HG02885 (cell line): ENCODE measurements at regions not wholly inside any gene's neighbourhood (a gene's known extent, or its start where the extent isn't known, plus 50 kb on each side); places are given as distances from the start of the nearest gene placed in this dataset.
"Not testable (repeated sequence)": the region's sequence is repeated elsewhere in the genome, so short reads cannot be mapped to it uniquely, and the experiment has no call there.

Source experiments
- ATAC-seq: cut with Tn5 transposase; IDR thresholded peaks from one replicate; pipeline ENCODE4 v1.9.1; 2021; ENCODE audit warnings: mild to moderate bottlenecking; ENCODE audit not compliant: unreplicated experiment, poor library complexity

- ATAC-seq, result no peak
These were observed 270.5 kb downstream of the BRINP2 start for GRCh38 chr1:177441281-177441680.

GRCh38 chr1:177440821-177441220 lies 270.1 kb downstream of the BRINP2 start:
- no peak for ATAC-seq

DNA sequence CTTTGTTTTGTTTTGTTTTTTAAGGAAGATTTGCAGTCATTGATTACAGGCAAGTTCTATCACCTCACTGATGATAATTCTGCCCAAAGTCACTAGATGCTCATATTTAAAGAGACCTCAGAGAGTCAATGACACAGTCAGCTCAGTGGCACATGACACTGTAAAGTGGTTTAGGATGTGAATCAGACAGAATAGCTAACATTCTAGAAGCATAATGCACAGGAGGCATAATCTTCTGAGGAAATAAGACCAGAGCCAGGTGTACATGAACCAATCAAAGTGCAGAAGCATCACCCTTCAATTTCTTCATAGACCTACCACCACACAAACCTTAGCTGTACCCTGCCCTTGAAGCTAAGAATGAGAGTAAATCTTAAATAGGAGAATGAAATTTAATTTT lies 268.5 kb downstream of the BRINP2 start:
- ATAC-seq, result no peak

DNA sequence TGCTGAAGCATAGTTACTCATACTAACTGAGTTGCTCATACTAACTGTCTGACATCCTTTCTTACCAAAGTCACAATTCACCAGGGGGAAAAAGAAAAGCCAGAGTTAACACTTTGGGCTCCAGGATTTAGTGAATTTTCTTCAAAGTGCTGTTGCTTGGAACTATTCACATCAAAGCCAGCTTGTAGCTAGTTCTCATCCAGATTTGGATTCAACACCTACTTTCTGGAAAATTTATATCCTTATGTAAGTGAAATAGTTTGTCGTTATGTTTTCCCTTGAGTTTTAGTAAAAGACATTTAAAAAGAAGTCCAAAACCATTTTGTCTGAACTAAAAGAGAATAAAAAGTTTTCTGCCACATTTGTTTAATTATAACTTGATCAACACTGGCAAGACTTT lies 264.6 kb downstream of the BRINP2 start:
- no peak for ATAC-seq

- ATAC-seq, result no peak
These were observed 262.1 kb downstream of the BRINP2 start for GRCh38 chr1:177432897-177433296.

GRCh38 chr1:177431123-177431522 lies 260.4 kb downstream of the BRINP2 start:
- ATAC-seq, result no peak

- no peak for ATAC-seq
These were observed 258.5 kb downstream of the BRINP2 start for GRCh38 chr1:177429234-177429633.

- no peak for ATAC-seq
These were observed 257.1 kb downstream of the BRINP2 start for GRCh38 chr1:177427811-177428210.

DNA sequence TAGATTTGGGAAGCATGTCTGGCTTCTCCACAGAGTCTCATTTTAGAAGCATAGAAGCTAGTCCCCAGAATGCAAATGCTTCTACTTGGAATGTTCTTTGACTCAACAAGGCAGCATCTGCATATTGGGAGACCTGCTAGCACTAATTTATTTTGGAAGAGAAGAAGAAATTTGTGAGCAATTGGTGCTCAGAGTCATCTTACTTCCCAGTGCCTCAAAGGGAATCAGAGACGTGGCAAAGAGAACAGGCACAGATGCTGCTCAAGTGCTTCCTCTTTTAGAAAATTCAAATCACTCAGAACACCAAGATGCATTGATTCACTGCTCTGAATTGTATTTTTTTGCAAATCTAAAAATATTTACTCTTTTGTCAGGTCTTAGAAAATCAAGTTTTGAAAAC lies 255.7 kb downstream of the BRINP2 start:
- no peak for ATAC-seq

GRCh38 chr1:177425199-177425598 lies 254.4 kb downstream of the BRINP2 start:
- no peak for ATAC-seq

DNA sequence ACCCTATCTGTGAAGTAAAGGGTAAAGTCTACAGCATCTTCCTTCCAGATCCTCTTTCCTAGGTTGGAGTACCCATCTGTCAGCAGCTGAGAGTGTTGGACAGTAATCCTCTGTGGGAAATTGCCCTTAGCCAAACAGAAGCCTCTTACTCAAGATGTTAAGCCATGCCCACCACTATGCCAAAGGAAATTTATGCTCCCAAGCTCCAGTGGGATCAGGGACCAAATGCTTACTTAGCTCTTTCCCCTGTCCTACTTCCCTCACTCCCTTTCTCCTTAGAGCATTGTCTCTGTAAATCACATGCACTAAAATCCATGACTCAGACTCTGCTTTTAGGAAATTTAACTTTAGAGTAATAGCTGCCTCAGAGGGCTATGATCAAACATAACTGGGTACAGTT lies 254.0 kb downstream of the BRINP2 start:
- no peak for ATAC-seq

- ATAC-seq, result no peak
These were observed 252.3 kb downstream of the BRINP2 start for GRCh38 chr1:177423090-177423489.

- ATAC-seq, result no peak
These were observed 243.3 kb downstream of the BRINP2 start for GRCh38 chr1:177413982-177414596.

GRCh38 chr1:177411381-177411780 lies 240.6 kb downstream of the BRINP2 start:
- ATAC-seq, result no peak

GRCh38 chr1:177410179-177410766 lies 239.5 kb downstream of the BRINP2 start:
- no peak for ATAC-seq

- not testable (repeated sequence) for ATAC-seq
These were observed 235.6 kb downstream of the BRINP2 start for GRCh38 chr1:177406323-177406722.

GRCh38 chr1:177392336-177392735 lies 221.6 kb downstream of the BRINP2 start:
- ATAC-seq, result no peak

DNA sequence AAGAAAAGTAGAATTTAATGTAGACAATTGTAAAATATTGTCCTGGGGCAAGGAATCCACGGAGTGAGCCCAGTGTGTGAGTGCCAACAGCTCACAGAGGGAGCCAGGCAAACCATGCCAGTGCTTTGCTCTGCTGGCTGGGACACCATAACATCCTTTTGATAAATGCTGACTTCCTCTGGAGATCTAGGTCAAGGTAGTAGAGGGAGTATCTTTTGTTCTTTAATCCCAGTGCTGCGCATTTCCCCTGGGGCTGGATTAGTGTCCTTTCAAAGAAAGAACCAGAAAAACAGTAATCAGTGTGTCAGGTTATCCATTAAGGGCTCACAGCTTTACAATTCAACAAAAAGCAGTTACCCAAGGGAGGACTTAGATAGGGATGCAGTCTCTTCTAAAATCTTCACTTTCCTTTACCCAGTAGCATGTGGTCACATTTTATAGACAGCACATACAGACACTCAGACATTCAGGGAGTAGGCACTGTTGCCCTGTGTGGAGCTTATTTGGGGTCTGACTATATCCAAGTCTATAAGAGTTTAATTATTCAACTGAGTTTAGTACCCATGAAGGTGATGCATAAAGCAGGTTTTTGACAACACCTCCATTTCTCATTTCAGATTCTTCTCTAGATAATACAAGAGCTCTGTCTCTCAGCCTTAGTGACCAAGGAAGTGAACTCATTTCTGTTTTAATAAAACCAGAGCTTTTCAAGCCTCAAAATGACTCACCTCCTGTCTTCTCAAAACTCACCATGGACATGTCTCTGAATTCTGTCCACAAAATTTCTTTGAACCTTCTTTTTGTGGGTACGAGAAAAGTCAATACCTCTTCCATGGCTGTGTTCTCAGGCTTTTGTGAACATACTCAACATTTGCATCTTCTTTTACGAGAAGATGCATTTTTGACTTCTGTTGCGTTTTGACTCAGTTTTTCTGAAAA lies 215.3 kb downstream of the BRINP2 start:
- ATAC-seq, result no peak

DNA sequence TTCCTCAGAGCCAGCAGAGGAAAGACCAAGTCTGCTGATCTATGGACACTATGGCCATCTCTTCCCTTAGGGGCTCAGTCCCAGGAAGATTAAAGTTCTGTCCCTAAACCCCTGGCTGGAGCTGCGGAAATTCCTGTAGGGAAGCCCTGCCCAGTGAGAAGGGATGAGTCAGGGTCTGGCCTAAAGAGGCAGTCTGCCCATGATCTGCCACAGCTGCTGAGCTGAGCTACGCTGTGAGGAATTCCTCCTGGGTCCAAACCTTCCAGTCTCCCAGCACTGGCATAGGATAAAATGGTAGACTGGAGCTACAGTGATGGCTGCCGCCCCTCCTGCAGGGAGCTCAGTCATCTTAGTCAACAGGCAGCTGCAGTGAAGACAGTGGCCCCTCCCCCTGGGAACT lies 213.7 kb downstream of the BRINP2 start:
- no peak for ATAC-seq

DNA sequence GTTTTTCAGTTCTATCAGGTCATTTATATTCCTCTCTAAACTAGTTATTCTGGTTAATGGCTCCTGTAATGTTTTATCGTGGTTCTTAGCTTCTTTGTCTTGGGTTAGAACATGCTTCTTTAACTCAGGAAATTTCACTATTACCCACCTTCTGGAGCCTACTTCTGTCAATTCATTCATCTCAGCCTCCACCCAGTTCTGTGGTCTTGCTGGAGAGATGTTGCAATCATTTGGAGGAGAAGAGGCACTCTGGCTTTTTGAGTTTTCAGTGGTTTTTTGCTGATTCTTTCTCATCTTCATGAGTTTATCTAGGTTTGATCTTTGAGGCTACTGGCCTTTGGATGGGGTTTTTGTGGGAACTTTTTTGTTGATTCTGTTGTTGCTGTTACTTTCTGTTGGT lies 213.0 kb downstream of the BRINP2 start:
- ATAC-seq, result no peak

DNA sequence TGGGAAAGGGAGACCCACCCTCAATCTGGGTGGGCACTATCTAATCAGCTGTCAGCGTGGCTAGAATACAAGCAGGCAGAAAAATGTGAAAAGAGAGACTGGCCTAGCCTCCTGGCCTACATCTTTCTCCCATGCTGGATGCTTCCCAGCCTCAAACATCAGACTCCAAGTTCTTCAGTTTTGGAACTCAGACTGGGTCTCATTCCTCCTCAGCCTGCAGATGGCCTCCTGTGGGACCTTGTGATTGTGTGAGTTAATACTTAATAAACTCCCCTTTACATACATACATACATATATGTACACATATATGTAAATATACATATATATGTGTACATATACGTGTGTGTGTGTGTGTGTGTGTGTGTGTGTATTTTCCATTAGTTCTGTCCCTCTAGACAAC lies 207.1 kb downstream of the BRINP2 start:
- no peak for ATAC-seq
